ENCODE measurements at regions not wholly inside any gene's neighbourhood (a gene's known extent, or its start where the extent isn't known, plus 50 kb on each side); places are given as distances from the start of the nearest gene placed in this dataset.

- H3K9ac ChIP-seq (ENCODE audit: low read length in 3 of 3) = no peak overlapping the region
- TF ChIP-seq CTCF (IDR thresholded peaks at IDR 0.05; ENCODE audit: borderline replicate concordance, extremely low read depth, insufficient read depth) = no peak
- FAIRE-seq (no peak), DNase-seq (no peak)
- intact Hi-C loops (cut with DNase I) = no loop called here
- peaks cover 0 to 2% (median 0%) of the 10 kb centered on the region in 3 donors for H3K4me1 ChIP-seq (ENCODE audit: control insufficient read depth in 2 of 3, insufficient read depth in 2 of 3, low read depth in 1 of 3, low read length in 3 of 3)
- no peak overlapping the region for H3K27ac ChIP-seq (ENCODE audit: low read depth in 2 of 2, low read length in 2 of 2)
- no peaks in the 10 kb centered on the region for H3K27me3 ChIP-seq (ENCODE audit: control insufficient read depth, insufficient read depth, low read length)
- H3K36me3 ChIP-seq (ENCODE audit: control insufficient read depth in 2 of 3, insufficient read depth in 3 of 3, low read length in 3 of 3) = no peaks in the 10 kb centered on the region
- H3K4me3 ChIP-seq (ENCODE audit: low read length in 3 of 3) = no peak overlapping the region
- H3K9me3 ChIP-seq (ENCODE audit: control insufficient read depth in 2 of 3, insufficient read depth in 1 of 3, low read length in 3 of 3) = peaks cover 0 to 4% (median 0%) of the 10 kb centered on the region in 3 donors
These were observed 176.8 kb downstream of the TANC2 start for GRCh38 chr17:63142836-63143235.

GRCh38 chr17:63150490-63150889, 184.5 kb downstream of the TANC2 start:
- no peak overlapping the region for H3K9ac ChIP-seq (ENCODE audit: low read length in 3 of 3)

GRCh38 chr17:63150994-63151464, 185.0 kb downstream of the TANC2 start:
- H3K9me3 ChIP-seq (ENCODE audit: control insufficient read depth in 2 of 3, insufficient read depth in 1 of 3, low read length in 3 of 3) = no peaks in the 10 kb centered on the region
- no peak overlapping the region for H3K27ac ChIP-seq (ENCODE audit: low read depth in 2 of 2, low read length in 2 of 2)
- no peak for TF ChIP-seq CTCF (IDR thresholded peaks at IDR 0.05; ENCODE audit: borderline replicate concordance, extremely low read depth, insufficient read depth)
- intact Hi-C loops (cut with DNase I) = no loop called here
- H3K27me3 ChIP-seq (ENCODE audit: control insufficient read depth, insufficient read depth, low read length) = no peaks in the 10 kb centered on the region
- no peak for FAIRE-seq
- peaks cover 0 to 9% (median 3%) of the 10 kb centered on the region in 3 donors for H3K4me1 ChIP-seq (ENCODE audit: control insufficient read depth in 2 of 3, insufficient read depth in 2 of 3, low read depth in 1 of 3, low read length in 3 of 3)
- H3K36me3 ChIP-seq (ENCODE audit: control insufficient read depth in 2 of 3, insufficient read depth in 3 of 3, low read length in 3 of 3) = no peaks in the 10 kb centered on the region
- DNase-seq = peak in 3 of 5 donors; percentile 54 to 86 (median 78)
- no peak overlapping the region for H3K9ac ChIP-seq (ENCODE audit: low read length in 3 of 3)
- no peak overlapping the region for H3K4me3 ChIP-seq (ENCODE audit: low read length in 3 of 3)

More at GRCh38 chr17:63150490-63150889, 184.5 kb downstream of the TANC2 start:
- intact Hi-C loops (cut with DNase I) = no loop called here
- Histone ChIP-seq H3K27me3 (ENCODE audit: control insufficient read depth, insufficient read depth, low read length) (no peaks in the 10 kb centered on the region), H3K4me1 (ENCODE audit: control insufficient read depth in 2 of 3, insufficient read depth in 2 of 3, low read depth in 1 of 3, low read length in 3 of 3) (peaks cover 0 to 9% (median 3%) of the 10 kb centered on the region in 3 donors), H3K36me3 (ENCODE audit: control insufficient read depth in 2 of 3, insufficient read depth in 3 of 3, low read length in 3 of 3) (no peaks in the 10 kb centered on the region), H3K27ac (ENCODE audit: low read depth in 2 of 2, low read length in 2 of 2) (no peak overlapping the region), H3K4me3 (ENCODE audit: low read length in 3 of 3) (no peak overlapping the region), H3K9me3 (ENCODE audit: control insufficient read depth in 2 of 3, insufficient read depth in 1 of 3, low read length in 3 of 3) (peaks cover 0 to 2% (median 0%) of the 10 kb centered on the region in 3 donors)
- no peak for TF ChIP-seq CTCF (IDR thresholded peaks at IDR 0.05; ENCODE audit: borderline replicate concordance, extremely low read depth, insufficient read depth)
- DNase-seq = no peak
- FAIRE-seq = no peak

All from kidney (tissue), 13 donors.